ENCODE measurements at regions not wholly inside any gene's neighbourhood (a gene's known extent, or its start where the extent isn't known, plus 50 kb on each side); places are given as distances from the start of the nearest gene placed in this dataset.

DNA sequence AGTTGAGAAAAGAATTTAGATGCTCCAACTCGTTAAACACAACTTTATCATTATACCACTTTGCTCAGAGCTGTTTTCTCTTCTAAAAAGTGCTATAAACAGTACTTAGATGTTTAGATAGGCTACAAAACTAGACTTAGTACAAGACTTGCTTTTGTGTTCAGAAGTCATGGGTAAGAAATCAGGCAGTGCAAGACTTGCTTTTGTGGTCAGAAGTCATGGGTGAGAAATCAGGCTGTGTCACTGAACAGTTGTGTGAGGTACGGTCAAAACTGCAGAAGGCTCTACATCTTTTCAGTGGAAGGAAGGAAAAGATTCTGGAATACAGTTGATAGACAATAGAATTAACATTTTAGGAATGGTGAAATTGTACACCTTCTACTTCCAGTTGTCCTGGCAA is 239.7 kb downstream of the DNAJB9 start:
- TF ChIP-seq NFATC3 (CRISPR knock-in tag; IDR thresholded peaks at IDR 0.05) (no peak), EZH2 (conservative IDR thresholded peaks at IDR 0.05; ENCODE audit: low read depth, low read length) (no peak), ETV5 (CRISPR knock-in tag; IDR thresholded peaks at IDR 0.05; ENCODE audit: borderline replicate concordance) (no peak), MAZ (IDR thresholded peaks at IDR 0.05; ENCODE audit: borderline replicate concordance, low read depth, low read length) (no peak), MAZ (CRISPR knock-in tag; IDR thresholded peaks at IDR 0.05; ENCODE audit: low read depth) (no peak), HDAC2 (CRISPR knock-in tag; IDR thresholded peaks at IDR 0.05) (no peak), IRF2 (CRISPR knock-in tag; IDR thresholded peaks at IDR 0.05) (no peak), RAD21 (CRISPR knock-in tag; IDR thresholded peaks at IDR 0.05) (no peak), TBX3 (IDR thresholded peaks at IDR 0.05; ENCODE audit: borderline replicate concordance) (no peak), KLF6 (CRISPR knock-in tag; IDR thresholded peaks at IDR 0.05) (no peak)
